ENCODE measurements at regions not wholly inside any gene's neighbourhood (a gene's known extent, or its start where the extent isn't known, plus 50 kb on each side); places are given as distances from the start of the nearest gene placed in this dataset.
A peak's percentile ranks its signal among the peaks of the same experiment; 100 is the strongest.

DNA sequence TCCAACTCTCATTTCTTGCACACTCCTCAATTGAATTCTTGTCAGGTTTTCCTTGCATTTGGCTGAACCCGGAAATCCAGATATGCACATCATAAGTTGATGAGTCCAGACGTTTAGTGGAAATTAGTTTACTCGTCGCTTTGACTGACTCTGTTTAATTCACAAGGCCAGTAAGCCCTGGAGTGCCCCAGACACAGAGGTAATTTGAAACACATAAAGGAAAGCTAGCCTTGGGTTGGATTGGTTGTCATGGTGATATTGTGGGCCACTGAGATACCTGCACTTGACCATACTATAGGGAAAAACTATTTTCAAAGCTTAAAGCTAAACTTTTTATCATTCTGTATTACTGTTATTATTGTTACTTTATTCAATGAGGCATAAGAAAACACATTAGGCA, 178.3 kb upstream of the CA10 start:
- intact Hi-C loops (cut with DNase I) = no loop called here
- FAIRE-seq = no peak
- H3K4me1 ChIP-seq = no peaks in the 10 kb centered on the region
- no peak overlapping the region for H3K27ac ChIP-seq
- no peaks in the 10 kb centered on the region for H3K27me3 ChIP-seq
- no peak for ATAC-seq
- H3K9me3 ChIP-seq = no peaks in the 10 kb centered on the region
- DNase-seq = no peak
- no peaks in the 10 kb centered on the region for H3K36me3 ChIP-seq
- TF ChIP-seq, protein P1, sequence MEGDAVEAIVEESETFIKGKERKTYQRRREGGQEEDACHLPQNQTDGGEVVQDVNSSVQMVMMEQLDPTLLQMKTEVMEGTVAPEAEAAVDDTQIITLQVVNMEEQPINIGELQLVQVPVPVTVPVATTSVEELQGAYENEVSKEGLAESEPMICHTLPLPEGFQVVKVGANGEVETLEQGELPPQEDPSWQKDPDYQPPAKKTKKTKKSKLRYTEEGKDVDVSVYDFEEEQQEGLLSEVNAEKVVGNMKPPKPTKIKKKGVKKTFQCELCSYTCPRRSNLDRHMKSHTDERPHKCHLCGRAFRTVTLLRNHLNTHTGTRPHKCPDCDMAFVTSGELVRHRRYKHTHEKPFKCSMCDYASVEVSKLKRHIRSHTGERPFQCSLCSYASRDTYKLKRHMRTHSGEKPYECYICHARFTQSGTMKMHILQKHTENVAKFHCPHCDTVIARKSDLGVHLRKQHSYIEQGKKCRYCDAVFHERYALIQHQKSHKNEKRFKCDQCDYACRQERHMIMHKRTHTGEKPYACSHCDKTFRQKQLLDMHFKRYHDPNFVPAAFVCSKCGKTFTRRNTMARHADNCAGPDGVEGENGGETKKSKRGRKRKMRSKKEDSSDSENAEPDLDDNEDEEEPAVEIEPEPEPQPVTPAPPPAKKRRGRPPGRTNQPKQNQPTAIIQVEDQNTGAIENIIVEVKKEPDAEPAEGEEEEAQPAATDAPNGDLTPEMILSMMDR (IDR thresholded peaks at IDR 0.05) = no peak
- H3K4me3 ChIP-seq = no peak overlapping the region
- WGBS, 2 donors = 45 to 51% methylated on average over 4 of the region's 4 CpGs

DNA sequence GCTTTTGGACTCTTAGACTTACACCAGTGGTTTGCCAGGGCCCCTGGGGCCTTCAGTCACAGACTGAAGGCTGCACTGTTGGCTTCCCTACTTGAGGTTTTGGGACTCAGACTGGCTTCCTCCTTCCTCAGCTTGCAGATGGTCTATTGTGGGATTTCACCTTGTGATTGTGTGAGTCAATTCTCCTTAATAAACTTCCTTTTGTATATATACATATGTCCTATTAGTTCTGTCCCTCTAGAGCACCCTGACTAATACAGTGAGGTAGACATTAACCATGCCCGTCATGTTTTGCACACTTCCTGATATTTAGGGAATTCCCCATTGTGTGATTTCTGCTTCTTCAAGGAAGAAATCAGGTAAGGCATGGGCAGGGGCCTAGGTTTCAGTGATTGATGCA, 147.8 kb upstream of the CA10 start:
- no peak for ATAC-seq
- TF ChIP-seq, protein P1 (IDR thresholded peaks at IDR 0.05) = no peak
- H3K4me3 ChIP-seq = no peak overlapping the region
- H3K4me1 ChIP-seq = no peaks in the 10 kb centered on the region
- no peak for FAIRE-seq
- no peaks in the 10 kb centered on the region for H3K36me3 ChIP-seq
- H3K27me3 ChIP-seq = no peaks in the 10 kb centered on the region
- H3K9me3 ChIP-seq = no peaks in the 10 kb centered on the region
- no peak for DNase-seq
- intact Hi-C loops (cut with DNase I) = no loop called here
- no peak overlapping the region for H3K27ac ChIP-seq
- WGBS, 2 donors = 42 to 61% methylated on average over 1 of the region's 1 CpG

DNA sequence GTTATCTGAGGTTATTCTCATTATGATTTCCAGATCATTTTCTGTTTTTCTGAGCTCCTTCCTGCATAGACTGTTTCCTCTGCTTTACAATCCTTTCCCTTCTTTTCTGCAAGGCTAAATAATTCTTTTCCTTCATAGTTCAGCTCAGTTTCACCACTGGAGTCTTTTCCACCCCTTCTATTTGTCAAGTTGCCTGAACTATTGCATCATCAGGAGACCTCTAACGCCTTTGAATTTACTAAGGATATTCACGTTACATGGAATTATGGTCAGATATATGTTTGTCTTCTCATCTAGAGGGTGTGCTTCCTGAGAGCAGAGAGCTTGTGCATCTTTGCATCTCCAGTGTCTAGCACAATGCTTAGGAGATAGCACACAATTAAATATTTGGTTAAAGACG, 140.4 kb upstream of the CA10 start:
- DNase-seq (no peak), ATAC-seq (no peak), FAIRE-seq (no peak)
- no peaks in the 10 kb centered on the region for H3K9me3 ChIP-seq
- H3K27me3 ChIP-seq = peaks cover 0 to 4% (median 0%) of the 10 kb centered on the region in 4 donors
- H3K4me1 ChIP-seq = no peaks in the 10 kb centered on the region
- no peaks in the 10 kb centered on the region for H3K36me3 ChIP-seq
- no peak overlapping the region for H3K4me3 ChIP-seq
- intact Hi-C loops (cut with DNase I) = no loop called here
- 61 to 71% methylated on average over 3 of the region's 3 CpGs for WGBS, 2 donors
- H3K27ac ChIP-seq = no peak overlapping the region
- TF ChIP-seq, protein P1 (IDR thresholded peaks at IDR 0.05) = no peak

DNA sequence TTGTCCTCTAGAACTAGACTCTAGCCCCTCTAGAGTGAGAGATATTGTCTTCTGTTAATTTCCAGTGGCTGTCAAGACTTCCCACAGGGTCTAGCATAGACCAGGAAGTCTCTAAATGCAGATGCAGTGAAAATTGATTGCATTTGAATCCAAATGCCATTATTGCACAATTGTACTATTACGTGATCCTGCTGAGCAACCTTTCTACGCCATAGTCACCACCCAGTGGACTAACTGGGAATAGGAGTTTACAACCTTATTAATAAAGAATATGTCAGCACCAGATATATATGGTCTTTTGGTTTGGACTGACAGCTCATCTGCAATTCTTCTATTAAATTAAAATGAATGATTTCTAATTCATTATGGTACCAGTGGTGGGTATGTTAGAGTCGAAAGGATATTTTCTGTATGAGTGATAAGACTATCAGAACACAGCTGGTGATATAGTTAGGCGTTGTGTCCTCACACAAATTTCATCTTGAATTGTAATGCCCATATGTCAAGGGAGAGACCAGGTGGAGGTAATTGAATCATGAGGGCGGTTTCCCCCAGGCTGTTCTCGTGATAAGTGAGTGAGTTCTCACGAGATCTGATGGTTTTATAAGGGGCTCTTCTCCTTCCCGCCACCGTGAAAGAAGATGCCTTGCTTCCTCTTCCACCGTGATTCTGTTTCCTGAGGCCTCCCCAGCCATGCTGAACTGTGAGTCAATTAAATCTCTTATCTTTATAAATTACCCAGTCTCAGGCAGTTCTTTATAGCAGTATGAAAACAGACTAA, 138.9 kb upstream of the CA10 start:
- no peak for FAIRE-seq
- Histone ChIP-seq H3K36me3 (no peaks in the 10 kb centered on the region), H3K4me1 (no peaks in the 10 kb centered on the region), H3K27ac (no peak overlapping the region), H3K9me3 (no peaks in the 10 kb centered on the region), H3K27me3 (peaks cover 0 to 4% (median 0%) of the 10 kb centered on the region in 4 donors), H3K4me3 (no peak overlapping the region)
- DNase-seq = no peak
- WGBS, 2 donors = 42 to 53% methylated on average over 10 of the region's 10 CpGs
- intact Hi-C loops (cut with DNase I) = no loop called here
- TF ChIP-seq, protein P1 (IDR thresholded peaks at IDR 0.05) = peak in 1 of 4 donors; percentile 7
- peak in 1 of 4 donors; percentile 64 for ATAC-seq

DNA sequence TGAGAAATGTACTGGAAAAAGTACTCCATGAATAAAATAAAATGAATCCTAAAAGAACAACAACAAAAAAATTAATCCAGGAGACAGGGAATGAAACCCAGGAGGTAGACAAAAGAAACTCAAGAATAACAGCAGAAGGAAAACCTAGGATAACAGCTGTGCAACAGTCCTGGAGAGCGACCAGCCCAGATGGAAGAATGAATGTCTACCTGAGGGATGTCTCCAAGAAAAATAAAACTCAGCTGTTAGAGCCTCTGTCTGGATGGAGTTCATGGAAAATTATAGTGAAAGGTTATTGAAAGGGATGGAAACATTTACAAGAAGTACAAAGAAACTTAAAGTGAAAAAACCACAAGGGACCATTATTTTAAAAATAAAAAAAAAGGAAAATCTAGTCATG, 135.8 kb upstream of the CA10 start:
- TF ChIP-seq, protein P1 (IDR thresholded peaks at IDR 0.05) = no peak
- H3K27me3 ChIP-seq = peaks cover 0 to 4% (median 0%) of the 10 kb centered on the region in 4 donors
- intact Hi-C loops (cut with DNase I) = no loop called here

More for the DNA sequence above, 135.8 kb upstream of the CA10 start:
- Histone ChIP-seq H3K27ac (no peak overlapping the region), H3K4me3 (no peak overlapping the region), H3K9me3 (no peaks in the 10 kb centered on the region), H3K36me3 (no peaks in the 10 kb centered on the region), H3K4me1 (no peaks in the 10 kb centered on the region)
- FAIRE-seq (no peak), DNase-seq (no peak), ATAC-seq (no peak)
- 66 to 94% methylated on average over 1 of the region's 1 CpG for WGBS, 2 donors
